ENCODE measurements at regions not wholly inside any gene's neighbourhood (a gene's known extent, or its start where the extent isn't known, plus 50 kb on each side); places are given as distances from the start of the nearest gene placed in this dataset.
"Not testable (repeated sequence)": the region's sequence is repeated elsewhere in the genome, so short reads cannot be mapped to it uniquely, and the experiment has no call there.

DNA sequence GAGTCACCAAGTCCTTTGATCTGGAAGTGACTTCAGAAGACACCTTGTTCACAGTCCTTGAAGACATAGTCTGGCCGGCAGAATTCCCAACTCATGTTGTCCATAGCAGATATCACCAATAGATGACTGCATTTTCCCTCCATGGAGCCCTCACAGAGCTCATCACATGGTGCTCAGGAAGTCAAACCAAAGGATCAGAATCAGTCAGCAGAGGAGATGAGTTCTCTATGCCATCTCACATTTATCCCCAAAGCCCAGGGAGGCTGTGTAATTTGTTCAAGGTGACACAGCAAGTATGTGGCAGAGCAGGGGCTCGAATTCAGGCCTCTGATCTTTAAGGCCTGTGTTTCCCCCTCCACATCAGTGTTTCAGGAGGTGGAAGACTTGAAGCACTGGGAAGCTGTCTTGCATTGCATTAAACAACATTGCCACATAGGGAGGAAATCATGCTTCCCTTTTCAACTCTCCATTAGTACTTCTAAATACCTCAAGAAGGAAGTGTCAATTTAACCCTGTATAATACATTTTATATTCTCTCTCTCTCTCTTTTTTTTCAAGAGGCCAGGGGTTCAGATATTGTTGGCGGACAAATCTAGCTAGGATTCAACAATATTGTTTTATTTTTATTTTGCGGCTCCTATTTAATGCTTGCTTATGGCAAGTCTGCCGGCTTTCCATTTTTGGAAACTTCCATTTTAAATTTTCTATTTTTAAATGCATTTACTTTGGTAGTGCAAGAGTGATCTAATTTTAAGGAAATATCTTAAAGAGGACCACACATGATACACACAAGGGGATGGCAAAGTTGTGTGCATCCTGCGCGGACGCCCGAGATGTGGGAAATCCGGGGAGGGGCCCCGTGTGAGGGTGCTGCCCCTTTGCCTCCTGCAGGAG lies 61.9 kb downstream of the NPIPB5 start:
- not testable (repeated sequence) for DNase-seq (ENCODE audit: low spot score)

DNA sequence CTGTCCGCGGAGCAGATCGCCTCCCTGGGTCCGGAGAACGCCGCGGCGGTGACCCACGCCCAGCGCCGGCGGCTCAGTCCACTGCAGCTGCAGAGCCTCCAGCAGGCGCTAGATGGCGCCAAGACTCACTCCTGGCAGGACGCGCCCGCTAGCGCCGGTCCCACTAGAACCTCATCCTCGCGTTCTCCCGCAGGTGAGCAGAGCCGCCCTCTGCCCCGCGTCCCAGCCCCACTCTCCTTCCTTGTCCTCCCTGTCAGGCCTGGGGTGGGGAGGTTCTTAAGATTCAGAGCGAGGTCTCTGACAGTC lies 62.5 kb downstream of the NPIPB5 start:
- DNase-seq (ENCODE audit: low spot score), result not testable (repeated sequence)

DNA sequence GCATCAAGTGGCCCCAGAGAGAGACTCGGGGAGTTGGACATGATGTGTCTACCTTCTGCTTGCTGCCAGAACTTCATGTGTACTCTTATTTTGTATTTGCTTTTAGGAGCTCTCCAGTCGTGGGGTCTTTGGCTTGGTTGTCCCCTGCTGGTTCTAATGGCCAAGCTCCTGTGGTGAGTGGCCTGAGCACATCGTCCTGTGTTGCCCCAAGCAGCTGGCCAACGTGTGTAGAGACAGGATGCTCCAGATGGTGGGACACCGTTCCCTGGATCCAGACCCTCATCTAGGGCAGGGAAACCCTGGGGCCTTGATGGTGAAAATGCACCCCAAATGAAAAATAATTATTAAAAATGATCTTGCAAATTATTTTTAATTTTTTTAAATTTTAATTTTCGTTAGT lies 65.8 kb downstream of the NPIPB5 start:
- not testable (repeated sequence) for DNase-seq (ENCODE audit: low spot score)

DNA sequence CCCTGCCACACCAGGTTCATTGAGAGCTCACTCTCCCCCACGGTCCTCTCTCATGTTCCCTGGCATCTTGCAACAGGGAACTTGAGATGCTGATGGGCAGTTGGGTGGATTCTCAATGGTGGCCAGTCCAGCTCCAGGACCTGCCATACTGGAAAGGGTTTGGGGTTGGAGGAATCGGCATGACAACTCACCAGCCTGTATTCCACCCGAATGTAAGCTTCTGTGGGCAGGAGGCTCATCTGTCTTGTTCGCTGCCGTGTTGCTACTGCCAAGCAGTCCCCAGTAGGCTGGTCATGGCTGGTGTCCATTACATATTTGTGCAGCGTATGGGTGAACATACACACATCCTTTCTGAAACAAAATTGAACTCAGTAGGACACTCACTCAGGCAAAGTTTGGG lies 72.5 kb downstream of the NPIPB5 start:
- not testable (repeated sequence) for DNase-seq (ENCODE audit: low spot score)

DNA sequence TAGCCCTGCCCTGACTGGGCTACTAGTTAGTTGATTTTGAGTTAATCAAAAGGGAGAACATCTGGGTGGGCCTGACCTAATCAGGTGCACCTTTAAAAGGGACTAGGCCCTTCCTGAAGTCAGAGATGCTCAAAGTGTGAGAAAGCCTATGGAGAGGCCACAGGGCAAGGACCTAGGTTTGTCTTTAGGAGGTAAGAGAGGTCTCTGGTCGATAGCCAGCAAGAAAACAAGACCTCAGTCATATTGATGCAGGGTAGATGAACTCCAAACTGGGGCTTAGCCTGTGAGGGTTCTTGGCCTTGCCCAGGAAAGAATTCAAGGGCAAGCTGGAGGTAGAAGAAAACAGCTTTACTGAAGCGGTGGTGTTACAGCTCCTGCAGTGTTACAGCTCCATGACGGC lies 73.8 kb downstream of the NPIPB5 start:
- DNase-seq (ENCODE audit: low spot score), result not testable (repeated sequence)

DNA sequence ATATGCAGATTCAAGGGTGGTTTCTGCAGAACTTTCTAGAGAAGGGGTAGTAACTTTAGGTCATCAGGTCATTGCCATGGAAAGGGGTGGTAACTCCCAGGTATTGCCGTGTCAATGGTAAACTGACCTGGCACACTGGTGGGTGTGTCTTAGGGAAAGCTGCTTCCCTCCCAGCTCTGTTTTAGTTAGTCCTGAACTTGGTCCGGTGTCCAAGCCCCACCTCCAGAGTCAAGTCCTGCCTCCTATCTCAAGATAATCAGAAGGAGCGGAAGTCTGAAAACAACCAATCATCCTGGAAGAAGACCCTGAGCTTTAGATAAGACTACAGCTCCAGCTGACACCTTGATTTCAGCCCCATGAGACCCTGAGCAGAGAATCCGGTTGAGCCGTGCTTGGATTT lies 74.2 kb downstream of the NPIPB5 start:
- DNase-seq (ENCODE audit: low spot score), result not testable (repeated sequence)

DNA sequence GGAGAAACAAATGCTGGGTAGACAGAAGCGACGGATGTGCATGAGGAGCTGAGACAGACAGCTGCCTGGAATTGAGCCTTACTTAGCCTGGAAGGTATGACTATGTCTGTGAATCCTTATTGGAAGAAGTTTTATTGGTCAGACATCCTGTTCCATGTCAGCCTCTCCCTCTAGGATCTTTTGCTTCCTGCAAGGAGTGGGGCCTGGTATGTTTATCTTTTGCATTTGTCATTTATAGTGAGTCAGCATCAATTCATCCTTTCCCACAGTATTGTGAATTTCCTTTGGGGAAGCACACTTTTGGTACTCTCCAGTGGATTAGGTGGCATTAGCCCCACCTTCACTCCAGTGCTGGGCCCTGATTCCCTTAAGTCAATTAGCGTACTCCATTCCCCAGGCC lies 74.7 kb downstream of the NPIPB5 start:
- not testable (repeated sequence) for DNase-seq (ENCODE audit: low spot score)

DNA sequence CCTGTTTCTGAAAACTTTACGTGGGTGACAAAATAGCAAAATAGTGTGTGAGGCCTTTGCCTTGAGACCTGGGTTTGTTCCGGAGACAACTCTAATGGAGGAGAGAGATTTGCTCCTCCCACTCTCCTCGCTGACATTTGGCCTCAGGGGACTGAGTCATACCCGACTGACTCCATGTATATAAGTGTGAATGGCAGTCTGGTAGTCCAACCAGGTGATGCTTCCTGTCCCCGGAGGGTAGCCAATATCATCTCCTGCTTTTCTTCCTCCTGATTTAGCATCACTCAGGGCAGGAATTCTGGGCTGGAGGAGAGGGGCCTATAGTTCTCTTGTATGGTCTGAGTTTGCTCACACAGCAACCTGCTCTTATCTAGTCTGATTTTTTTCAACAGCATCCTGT lies 76.0 kb downstream of the NPIPB5 start:
- not testable (repeated sequence) for DNase-seq (ENCODE audit: low spot score)

DNA sequence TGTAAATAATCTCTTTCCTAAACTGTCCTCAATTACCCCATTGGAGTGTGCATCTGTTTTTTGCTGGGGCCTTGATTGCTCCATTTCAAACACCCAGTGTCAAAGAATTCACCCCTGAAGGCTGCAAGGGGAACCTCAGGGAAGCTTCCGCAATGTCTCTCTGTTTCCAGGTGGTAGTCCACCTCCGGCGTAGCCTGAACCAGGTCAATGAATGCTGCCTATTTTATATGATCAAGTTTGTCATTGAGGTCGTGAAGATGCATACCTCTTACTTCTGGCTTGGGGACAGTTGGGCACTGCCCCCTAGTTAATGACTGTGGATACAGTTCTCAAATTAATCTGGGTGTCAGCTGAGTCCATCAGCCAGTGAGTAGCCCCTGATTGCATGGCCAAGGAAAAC lies 79.1 kb downstream of the NPIPB5 start:
- DNase-seq (ENCODE audit: low spot score), result not testable (repeated sequence)

DNA sequence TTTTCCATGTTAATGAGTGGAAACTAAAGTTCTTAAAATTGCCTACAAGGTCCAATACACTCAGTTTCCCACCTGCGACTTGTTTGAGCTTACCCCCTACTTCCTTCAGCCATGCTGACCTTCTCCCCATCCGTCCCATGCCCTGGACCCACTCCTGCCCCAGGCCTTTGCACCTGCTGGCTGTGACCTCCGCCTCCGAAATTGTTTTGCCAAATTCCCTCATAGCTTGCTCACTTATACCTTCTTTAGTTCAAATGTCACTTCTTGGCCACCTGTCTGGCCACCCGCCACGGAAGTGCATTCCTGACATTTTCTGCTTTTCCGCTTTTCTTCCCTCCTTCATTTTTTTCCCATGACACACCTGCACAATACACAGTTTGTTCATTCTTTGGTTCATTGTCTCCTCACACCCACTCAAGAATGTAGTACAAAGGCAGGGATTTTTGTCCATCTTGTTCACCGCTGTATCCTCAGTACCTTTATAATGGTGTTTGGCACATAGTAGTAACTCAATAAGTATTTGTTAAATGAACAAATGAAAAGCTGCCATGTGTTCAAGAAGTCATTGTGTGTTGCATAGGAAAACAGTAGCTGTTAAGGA lies 85.9 kb downstream of the NPIPB5 start:
- DNase-seq (ENCODE audit: low spot score), result not testable (repeated sequence)

DNA sequence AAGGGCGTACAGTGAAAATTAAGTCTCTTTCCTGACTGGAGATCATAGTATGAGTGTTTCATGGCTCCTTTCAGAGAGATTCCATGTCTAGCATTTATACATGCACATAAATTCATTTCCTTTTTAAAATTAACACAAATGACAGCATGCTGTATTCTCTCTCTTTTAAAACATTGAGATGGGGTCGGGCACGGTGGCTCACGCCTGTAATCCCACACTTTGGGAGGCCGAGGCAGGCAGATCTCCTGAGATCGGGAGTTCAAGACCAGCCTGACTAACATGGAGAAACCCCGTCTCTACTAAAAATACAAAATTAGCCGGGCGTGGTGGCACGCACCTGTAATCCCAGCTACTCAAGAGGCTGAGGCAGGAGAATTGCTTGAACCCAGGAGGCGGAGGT lies 93.1 kb downstream of the NPIPB5 start:
- DNase-seq (ENCODE audit: low spot score), result not testable (repeated sequence)

DNA sequence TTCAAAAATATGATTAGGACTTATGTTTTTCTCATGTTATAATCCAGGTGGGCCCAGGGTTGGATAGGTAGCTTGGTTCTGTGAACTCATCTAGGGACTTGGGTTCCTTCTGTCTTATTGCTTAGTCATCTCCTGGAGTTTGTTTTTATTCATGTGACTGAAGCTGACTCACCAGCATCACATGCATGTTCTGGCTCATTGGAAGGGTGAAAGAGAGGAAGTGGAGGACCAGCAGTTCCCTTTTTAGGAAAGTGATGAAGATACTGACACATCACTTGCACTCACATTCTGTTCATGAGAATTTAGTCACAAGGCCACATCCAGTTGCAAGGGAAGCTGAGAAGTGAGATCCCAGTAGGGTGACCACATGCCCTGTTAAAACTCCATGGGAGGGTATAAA lies 95.9 kb downstream of the NPIPB5 start:
- DNase-seq (ENCODE audit: low spot score), result not testable (repeated sequence)

DNA sequence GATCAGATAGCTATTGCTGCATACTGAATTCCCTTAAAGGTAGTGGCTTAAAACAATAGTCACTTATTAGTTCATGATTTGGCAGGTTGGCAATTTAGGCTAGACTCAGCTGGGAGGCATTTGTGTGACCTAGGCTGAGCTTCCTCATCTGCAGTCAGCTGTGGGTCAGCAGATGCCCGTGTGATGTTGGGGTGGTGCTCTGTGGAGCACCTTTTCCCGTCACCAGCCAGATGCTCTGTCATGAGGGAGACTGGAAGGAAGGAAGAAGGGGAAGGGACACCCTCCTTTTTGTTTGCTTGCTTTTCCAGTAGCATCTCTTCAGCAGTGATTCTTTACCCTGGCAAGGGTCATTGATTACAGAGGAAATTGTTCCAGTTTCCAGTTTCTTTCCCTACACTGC lies 99.1 kb downstream of the NPIPB5 start:
- DNase-seq (ENCODE audit: low spot score), result not testable (repeated sequence)

DNA sequence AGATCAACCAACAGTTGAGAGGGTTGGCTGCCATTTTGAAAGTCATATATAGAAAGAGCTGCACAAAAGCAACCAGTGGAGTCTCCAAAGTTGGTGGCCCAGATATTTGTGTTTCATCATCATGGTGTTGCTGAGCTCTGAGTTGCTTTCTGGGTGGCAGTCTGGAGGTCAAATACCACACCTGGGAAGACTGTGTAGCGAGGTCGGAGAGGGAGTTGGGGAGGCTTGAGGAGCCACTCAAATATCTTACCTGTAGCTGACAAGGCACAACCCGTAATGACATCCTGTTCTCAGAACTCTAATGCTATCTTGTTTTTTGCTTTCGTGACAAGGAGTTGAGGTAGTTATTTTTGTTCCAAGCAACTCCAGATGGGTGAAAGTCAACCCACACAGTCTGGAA lies 100.4 kb downstream of the NPIPB5 start:
- DNase-seq (ENCODE audit: low spot score), result not testable (repeated sequence)

DNA sequence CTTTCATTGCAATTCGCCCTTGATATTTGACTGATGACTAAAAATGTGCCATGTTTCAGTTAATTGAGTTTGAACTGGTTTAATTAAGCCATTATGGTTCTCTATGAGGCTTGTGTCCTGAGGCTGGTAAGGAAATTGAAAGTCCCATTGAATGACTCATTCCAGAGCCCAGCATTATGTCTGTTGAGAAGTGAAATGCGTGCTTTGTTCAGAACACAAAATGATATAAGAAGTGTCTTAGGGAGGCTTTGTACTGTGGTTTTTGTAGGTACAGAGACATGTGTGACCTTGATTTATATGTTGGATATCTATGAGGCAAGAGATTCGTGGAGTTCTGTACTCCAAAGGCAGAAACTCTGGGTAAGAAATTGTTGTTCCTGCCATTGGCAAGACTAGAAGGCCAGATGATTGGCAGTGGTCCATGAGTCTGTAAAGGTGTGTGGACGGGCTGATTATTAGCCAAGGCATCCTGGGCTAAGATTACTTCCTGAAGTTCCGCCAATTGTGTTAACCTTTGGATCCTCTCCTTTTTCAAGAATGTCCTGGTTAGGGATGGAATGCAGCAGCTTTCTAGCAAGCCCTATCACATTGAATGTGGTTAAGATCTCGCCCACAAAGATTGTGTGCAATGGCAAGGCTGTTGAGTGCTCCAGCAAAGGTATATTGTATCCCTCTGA lies 103.7 kb downstream of the NPIPB5 start:
- no peak for DNase-seq (ENCODE audit: low spot score)

DNA sequence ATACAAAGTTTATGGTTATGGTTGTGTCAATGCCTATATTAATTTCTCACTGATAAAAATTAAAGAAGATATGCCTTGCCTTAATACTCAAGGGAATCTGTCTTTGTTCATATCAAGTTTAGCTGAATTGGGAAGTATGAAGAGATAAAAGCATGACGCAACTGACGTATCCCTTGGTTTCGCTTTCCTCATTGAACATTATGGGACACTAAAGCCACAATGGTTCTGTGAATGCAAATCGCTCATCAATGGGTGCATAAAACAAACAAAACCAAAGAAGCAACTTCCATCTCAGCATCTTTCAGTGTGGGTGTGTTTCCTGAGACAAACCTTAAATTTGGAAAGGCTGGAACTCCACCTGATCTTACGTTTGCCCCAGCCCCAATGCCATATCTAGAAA lies 108.2 kb downstream of the NPIPB5 start:
- no peak for DNase-seq (ENCODE audit: low spot score)

DNA sequence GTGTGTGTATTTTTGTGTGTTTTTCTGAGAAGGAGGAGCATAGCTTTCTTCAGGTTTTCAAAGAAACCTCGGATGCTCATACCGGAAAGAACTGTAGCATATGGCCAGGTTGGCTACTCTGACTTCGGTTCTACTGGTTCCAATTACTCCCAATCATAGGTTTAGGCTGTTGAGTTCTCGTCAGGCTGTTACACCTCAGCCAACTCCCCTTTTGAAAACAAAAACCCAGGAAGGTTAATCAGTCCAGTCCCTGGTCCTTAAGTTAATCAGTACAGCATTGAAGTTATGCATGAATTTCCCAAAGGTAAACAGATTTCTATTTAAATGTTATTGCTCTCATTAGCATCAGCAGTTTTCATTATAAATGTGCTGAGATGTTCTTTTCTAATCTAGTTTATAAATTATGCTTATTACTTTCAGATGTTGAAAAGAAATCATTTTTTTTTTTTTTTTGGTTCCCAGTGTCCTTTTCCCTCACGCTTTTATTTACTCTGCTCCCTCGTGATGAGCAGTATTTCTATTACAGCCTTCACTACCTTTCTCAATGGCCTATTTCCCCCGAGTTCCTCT lies 111.0 kb downstream of the NPIPB5 start:
- no peak for DNase-seq (ENCODE audit: low spot score)

DNA sequence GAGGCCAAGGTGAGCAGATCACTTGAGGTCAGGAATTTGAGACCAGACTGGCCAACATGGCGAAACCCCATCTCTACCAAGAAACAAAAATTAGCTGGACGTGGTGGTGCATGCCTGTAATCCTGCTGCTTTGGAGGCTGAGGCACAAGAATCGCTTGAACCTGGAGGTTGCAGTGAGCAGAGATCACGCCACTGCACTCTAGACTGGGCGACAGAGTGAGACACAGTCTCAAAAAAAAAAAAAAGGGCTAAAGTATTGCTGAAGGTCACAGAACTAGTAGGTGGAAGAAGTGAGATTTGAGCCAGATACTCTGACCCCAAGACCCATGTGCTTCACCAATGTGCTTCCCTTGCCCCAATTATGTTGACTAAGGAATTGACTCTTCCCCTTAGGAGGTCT lies 112.0 kb downstream of the NPIPB5 start:
- no peak for DNase-seq (ENCODE audit: low spot score)

DNA sequence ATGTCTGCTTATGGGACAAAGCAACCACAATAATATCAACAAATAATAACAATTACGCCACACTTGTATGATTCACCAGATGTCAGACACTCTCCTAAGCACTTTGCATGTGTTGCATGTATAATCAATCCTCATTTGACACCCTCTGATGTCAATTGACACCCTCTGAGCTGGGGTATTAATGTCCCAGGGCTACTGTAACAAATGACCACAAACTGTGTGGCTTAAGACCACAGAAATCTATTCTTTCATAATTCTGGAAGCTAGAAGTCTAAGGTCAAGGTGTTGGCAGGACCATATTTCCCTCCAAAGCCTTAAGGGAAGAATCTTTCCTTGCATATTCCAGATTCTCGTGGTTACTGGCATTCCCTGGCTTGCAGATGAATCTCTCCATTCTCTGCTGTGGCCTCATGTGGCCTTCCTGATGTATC lies 112.7 kb downstream of the NPIPB5 start:
- DNase-seq (ENCODE audit: low spot score), result no peak

DNA sequence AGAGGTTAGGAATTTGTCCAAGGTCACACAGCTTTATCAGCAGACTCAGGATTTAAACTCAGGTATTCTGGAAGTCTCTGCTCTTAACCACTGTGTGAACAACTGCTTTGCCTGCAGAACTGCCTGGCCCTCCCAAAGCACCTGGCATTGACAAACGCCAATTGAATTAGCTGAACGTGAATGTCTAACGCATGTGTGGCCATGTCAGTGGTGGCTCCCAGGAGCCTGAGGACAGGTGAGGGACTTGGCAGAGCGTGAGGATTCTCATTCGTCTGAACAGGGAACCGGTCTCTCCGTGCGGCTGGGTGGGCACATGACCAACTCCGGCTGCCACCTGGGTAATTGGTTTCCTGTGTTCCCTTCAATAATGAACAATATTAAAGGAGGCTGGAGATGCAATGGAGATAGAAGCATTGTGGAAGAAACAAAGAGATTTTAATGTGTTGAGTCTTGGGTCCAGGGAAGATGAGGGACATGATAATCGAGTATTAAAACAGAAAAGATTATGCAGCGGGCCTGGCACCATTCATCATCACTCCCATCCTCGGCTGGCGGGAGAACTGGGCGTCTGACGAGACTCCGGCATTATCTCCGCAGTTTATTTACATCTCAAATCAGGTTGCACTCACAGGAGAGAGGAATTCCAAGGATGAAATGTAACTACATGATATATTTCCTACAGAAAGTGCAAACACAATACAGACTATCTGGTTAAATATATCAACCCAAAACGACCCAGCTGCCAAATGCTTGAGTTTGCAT lies 113.5 kb downstream of the NPIPB5 start:
- no peak for DNase-seq (ENCODE audit: low spot score)

DNA sequence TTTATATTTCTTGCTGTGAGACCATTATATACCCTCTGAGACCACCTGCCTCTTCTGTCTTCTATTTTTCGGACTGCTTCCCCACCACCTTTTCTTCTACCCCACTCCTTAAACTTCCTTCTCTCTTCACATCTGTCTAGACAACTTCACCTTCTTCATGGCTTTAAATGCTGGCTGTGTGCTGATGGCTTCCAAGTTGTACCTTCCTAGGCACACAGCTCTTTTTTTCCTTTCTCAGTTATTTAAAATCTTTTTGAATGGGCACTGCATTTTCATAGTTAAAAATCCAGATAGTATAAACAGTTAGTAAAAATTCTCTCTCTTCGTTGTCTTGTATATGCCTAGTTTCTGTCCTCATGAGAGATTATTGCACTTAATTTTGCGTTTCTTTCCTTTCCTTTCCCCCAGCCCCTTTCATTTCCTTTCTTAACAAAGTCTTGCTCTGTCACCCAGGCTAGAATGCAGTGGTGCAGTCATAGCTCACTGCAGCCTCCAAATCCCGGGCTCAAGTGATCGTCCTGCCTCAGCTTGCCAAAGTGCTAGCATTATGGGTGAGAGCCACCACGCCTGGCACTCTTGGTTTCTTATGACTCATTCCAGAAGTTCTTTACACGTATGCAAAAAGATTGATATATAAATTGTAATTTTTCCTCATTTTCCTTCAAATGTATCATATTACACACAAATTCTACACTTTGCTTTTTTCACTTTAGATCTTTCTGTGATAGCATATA lies 114.3 kb downstream of the NPIPB5 start:
- DNase-seq (ENCODE audit: low spot score), result no peak
